CD8-positive, alpha-beta memory T cell (primary cell): ENCODE measurements at regions not wholly inside any gene's neighbourhood (a gene's known extent, or its start where the extent isn't known, plus 50 kb on each side); places are given as distances from the start of the nearest gene placed in this dataset.
A peak's percentile ranks its signal among the peaks of the same experiment; 100 is the strongest.
"Not testable (repeated sequence)": the region's sequence is repeated elsewhere in the genome, so short reads cannot be mapped to it uniquely, and the experiment has no call there.

Source experiments
- CTCF ChIA-PET: fragments of 350-600 bp; sonication (Branson Sonifier 250); formaldehyde crosslinking; loops from one replicate; lab custom pipeline; 2021; ENCODE audit warnings: antibody characterized with exemption; lab: Charles Lee
- POLR2A ChIA-PET: fragments of 350-600 bp; sonication (Branson Sonifier 250); formaldehyde crosslinking; loops from one replicate; lab custom pipeline; 2021; ENCODE audit warnings: antibody characterized with exemption; lab: Charles Lee
- DNase-seq, 5 donors: peaks; one replicate each; pipeline versions ENCODE4 v3.0.0 to v3.0.0-alpha.2; 2020 to 2022; ENCODE audit warnings: mixed read lengths in 1 of 5
- H3K27ac ChIP-seq: one replicate; pipeline ENCODE4 v1.7.0; 2013; ENCODE audit warnings: low read depth, mild to moderate bottlenecking, low read length, moderate library complexity
- H3K27me3 ChIP-seq: 2 replicates; pipeline ENCODE4 v1.7.0; 2013; ENCODE audit warnings: low read length, mild to moderate bottlenecking; ENCODE audit not compliant: insufficient read depth, poor library complexity, severe bottlenecking
- H3K36me3 ChIP-seq: 2 replicates; pipeline ENCODE4 v1.7.0; 2013; ENCODE audit warnings: mild to moderate bottlenecking, low read length, moderate library complexity; ENCODE audit not compliant: insufficient read depth
- H3K4me1 ChIP-seq: 2 replicates; pipeline ENCODE4 v1.7.0; 2013; ENCODE audit warnings: mild to moderate bottlenecking, low read length, moderate library complexity; ENCODE audit not compliant: insufficient read depth
- H3K4me3 ChIP-seq: 2 replicates; pipeline ENCODE4 v1.7.0; 2013; ENCODE audit warnings: mild to moderate bottlenecking, low read length
- H3K9me3 ChIP-seq: 2 replicates; pipeline ENCODE4 v1.7.0; 2013; ENCODE audit warnings: mild to moderate bottlenecking, low read length
- H3K27ac Mint-ChIP-seq, 8 donors: one replicate each; pipeline ENCODE4 v1.8.0; 2020 to 2021; ENCODE audit warnings: mixed read lengths in 8 of 8, mild to moderate bottlenecking in 6 of 8, inconsistent platforms in 3 of 8, moderate library complexity in 3 of 8
- H3K27me3 Mint-ChIP-seq, 2 donors: one replicate each; pipeline ENCODE4 v1.8.0; 2020 to 2021; ENCODE audit warnings: mixed read lengths in 2 of 2, mild to moderate bottlenecking in 1 of 2, moderate library complexity in 1 of 2
- H3K36me3 Mint-ChIP-seq, 3 donors: one replicate each; pipeline ENCODE4 v1.8.0; 2020 to 2021; ENCODE audit warnings: mixed read lengths in 3 of 3, inconsistent platforms in 1 of 3, mild to moderate bottlenecking in 1 of 3
- H3K4me1 Mint-ChIP-seq, 3 donors: one replicate each; pipeline ENCODE4 v1.8.0; 2020 to 2021; ENCODE audit warnings: mixed read lengths in 3 of 3, inconsistent platforms in 1 of 3, mild to moderate bottlenecking in 1 of 3
- H3K4me3 Mint-ChIP-seq, 7 donors: one replicate each; pipeline ENCODE4 v1.8.0; 2020 to 2021; ENCODE audit warnings: mixed read lengths in 7 of 7, mild to moderate bottlenecking in 6 of 7, moderate library complexity in 4 of 7, inconsistent platforms in 2 of 7
- H3K9me3 Mint-ChIP-seq, 5 donors: one replicate each; pipeline ENCODE4 v1.8.0; 2020 to 2022; ENCODE audit warnings: mixed read lengths in 5 of 5, mild to moderate bottlenecking in 3 of 5, moderate library complexity in 2 of 5, inconsistent platforms in 1 of 5

DNA sequence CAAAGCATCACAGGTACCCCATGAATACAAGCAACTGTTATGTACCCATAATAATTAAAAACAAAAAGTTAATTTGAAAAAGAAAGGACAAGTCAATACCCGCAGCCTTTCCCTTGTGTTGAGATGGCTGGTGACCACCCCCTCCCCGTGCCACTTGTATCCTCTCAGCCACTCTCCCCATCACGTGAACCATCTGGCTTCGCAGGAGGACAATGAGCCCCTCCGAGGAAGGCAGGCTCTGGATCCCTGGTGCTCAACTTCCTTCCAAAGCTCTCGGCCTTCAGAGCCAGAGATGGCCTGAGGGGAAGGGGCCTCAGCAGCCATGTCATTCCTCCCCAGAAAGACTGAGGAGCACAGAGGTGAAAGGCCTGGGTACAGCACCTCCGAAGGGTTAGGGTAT is 120.4 kb upstream of the RAB4A start:
- H3K4me1 ChIP-seq, result peaks cover 13% of the 10 kb centered on the region
- Mint-ChIP-seq H3K4me1 (peaks cover 11 to 23% (median 20%) of the 10 kb centered on the region in 3 donors), H3K27ac (no peak overlapping the region), H3K9me3 (peaks cover 0 to 1% (median 0%) of the 10 kb centered on the region in 5 donors), H3K36me3 (peaks cover 0 to 2% (median 0%) of the 10 kb centered on the region in 3 donors), H3K27me3 (peaks cover 9 to 14% of the 10 kb centered on the region in 2 donors), H3K4me3 (no peak overlapping the region)
- H3K27ac ChIP-seq, result no peak overlapping the region
- POLR2A ChIA-PET, result no interaction called here
- no peak overlapping the region for H3K4me3 ChIP-seq
- no peak for DNase-seq
- no peaks in the 10 kb centered on the region for H3K36me3 ChIP-seq
- CTCF ChIA-PET, result no interaction called here
- H3K9me3 ChIP-seq, result no peaks in the 10 kb centered on the region
- no peaks in the 10 kb centered on the region for H3K27me3 ChIP-seq

DNA sequence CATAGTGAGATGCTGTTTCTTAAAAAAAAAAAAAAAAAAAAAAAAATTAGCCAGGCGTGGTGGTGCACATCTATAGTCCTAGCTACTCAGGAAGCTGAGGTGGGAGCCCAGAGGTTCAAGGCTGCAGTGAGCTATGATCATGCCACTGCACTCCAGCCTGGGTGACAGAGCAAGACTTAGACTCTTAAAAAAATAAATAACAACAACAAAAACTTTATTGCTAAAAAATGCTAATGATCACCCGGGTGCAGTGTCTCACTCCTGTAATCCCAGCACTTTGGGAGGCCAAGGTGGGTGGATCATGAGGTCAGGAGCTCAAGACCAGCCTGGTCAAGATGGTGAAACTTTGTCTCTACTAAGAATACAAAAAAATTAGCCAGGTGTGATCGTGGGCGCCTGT is 119.5 kb upstream of the RAB4A start:
- H3K9me3 ChIP-seq, H3K36me3 ChIP-seq, H3K9me3 Mint-ChIP-seq, H3K27ac ChIP-seq, POLR2A ChIA-PET, DNase-seq, H3K36me3 Mint-ChIP-seq, H3K27me3 ChIP-seq, H3K4me3 Mint-ChIP-seq, H3K4me3 ChIP-seq, H3K27ac Mint-ChIP-seq: not testable (repeated sequence)
- CTCF ChIA-PET, result interaction anchor here (0.7 kb wide), 1 partner anchor 460 kb away, joined by 4 read pairs; no protein-coding TSS in a partner anchor
- Mint-ChIP-seq H3K4me1 (peaks cover 13 to 27% (median 23%) of the 10 kb centered on the region in 3 donors), H3K27me3 (peaks cover 7 to 10% of the 10 kb centered on the region in 2 donors)
- H3K4me1 ChIP-seq, result peaks cover 16% of the 10 kb centered on the region

DNA sequence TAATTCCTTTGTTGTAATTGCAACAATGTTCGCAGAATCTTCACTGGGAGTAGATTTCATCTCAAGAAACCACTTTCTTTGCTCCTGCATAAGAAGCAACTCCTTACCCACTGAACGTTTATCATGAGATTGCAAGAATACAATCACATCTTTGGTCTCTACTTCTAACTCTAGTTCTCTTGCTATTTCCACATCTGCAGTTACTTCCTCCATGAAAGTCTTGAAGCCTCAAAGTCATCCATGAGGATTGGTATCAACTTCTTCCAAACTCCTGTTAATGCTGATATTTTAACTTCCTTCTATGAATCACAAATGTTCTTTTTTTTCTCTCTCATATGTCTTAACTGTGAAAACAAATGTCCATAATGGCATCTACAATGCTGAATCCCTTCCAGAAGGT is 118.6 kb upstream of the RAB4A start:
- CTCF ChIA-PET, result no interaction called here
- no peak for DNase-seq
- POLR2A ChIA-PET, result interaction anchor here (0.7 kb wide), 1 partner anchor 23 kb away, joined by 9 read pairs; no protein-coding TSS in a partner anchor
- H3K9me3 Mint-ChIP-seq, result peaks cover 0 to 1% (median 0%) of the 10 kb centered on the region in 5 donors
- Histone ChIP-seq H3K4me3 (no peak overlapping the region), H3K27ac (no peak overlapping the region), H3K4me1 (peaks cover 16% of the 10 kb centered on the region), H3K27me3 (no peaks in the 10 kb centered on the region), H3K36me3 (no peaks in the 10 kb centered on the region), H3K9me3 (no peaks in the 10 kb centered on the region)
- no peak overlapping the region for H3K4me3 Mint-ChIP-seq
- peaks cover 2 to 9% of the 10 kb centered on the region in 2 donors for H3K27me3 Mint-ChIP-seq
- H3K4me1 Mint-ChIP-seq, result peaks cover 15 to 27% (median 23%) of the 10 kb centered on the region in 3 donors
- peaks cover 0 to 2% (median 0%) of the 10 kb centered on the region in 3 donors for H3K36me3 Mint-ChIP-seq
- H3K27ac Mint-ChIP-seq, result no peak overlapping the region

DNA sequence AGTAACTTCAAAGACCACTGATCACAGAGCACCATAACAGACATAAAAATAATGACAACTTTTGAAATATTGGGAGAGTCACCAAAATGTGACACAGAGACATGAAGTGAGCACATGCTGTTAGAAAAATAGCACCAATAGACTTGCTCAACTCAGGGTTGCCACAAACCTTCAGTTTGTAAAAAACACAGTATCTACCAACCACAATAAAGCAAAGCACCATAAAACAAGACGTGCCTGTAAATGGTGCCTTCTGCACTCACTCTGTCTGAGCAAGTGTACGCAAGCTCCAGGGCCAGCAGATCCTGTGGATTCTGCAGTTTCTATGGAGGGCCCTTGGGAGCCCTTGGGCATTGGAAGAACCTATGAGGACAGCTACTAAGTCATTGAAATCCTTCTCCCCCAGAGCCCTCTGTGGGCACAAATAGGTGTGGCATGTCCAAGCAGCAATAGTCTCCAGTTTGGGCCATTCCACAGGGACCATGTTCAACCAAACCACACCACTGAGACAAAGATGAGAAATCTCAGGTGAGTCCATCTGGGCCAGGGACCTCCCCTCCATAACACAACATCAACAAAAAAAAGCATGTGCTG is 116.9 kb upstream of the RAB4A start:
- Mint-ChIP-seq H3K9me3 (peaks cover 0 to 1% (median 0%) of the 10 kb centered on the region in 5 donors), H3K4me3 (peak overlapping the region in 1 of 7 donors; percentile 11), H3K4me1 (peaks cover 15 to 27% (median 23%) of the 10 kb centered on the region in 3 donors), H3K36me3 (peaks cover 0 to 2% (median 0%) of the 10 kb centered on the region in 3 donors), H3K27ac (no peak overlapping the region), H3K27me3 (peaks cover 0 to 6% of the 10 kb centered on the region in 2 donors)
- no peaks in the 10 kb centered on the region for H3K36me3 ChIP-seq
- CTCF ChIA-PET, result no interaction called here
- POLR2A ChIA-PET, result no interaction called here
- no peaks in the 10 kb centered on the region for H3K27me3 ChIP-seq
- no peak for DNase-seq
- H3K4me1 ChIP-seq, result peaks cover 16% of the 10 kb centered on the region
- H3K4me3 ChIP-seq, result no peak overlapping the region
- no peaks in the 10 kb centered on the region for H3K9me3 ChIP-seq
- no peak overlapping the region for H3K27ac ChIP-seq

DNA sequence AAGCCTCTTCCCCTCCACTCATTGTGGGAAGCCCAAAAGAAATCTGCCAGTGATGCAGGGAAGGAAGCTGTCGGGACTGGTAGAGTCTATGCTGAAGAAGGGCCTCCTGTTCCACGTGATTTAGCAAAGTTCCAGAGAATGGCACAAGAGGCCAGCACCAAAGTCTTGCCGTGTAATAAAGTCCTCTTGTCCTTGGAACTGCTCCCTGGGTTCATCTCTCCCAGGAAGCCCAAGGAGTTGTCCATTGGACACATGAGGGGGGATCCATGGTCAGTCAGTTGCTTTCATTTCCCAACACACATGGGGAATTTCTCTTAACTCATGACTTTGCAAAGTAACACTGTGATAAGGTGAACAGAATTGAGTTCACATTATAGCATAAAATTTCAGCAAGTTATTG is 116.1 kb upstream of the RAB4A start:
- Mint-ChIP-seq H3K9me3 (peaks cover 0 to 1% (median 0%) of the 10 kb centered on the region in 5 donors), H3K27me3 (peaks cover 0 to 6% of the 10 kb centered on the region in 2 donors), H3K4me3 (peak overlapping the region in 1 of 7 donors; percentile 34), H3K36me3 (peaks cover 0 to 2% (median 0%) of the 10 kb centered on the region in 3 donors), H3K4me1 (peaks cover 15 to 27% (median 23%) of the 10 kb centered on the region in 3 donors), H3K27ac (no peak overlapping the region)
- CTCF ChIA-PET, result no interaction called here
- Histone ChIP-seq H3K27me3 (no peaks in the 10 kb centered on the region), H3K4me3 (no peak overlapping the region), H3K4me1 (peaks cover 16% of the 10 kb centered on the region), H3K36me3 (no peaks in the 10 kb centered on the region), H3K9me3 (no peaks in the 10 kb centered on the region), H3K27ac (no peak overlapping the region)
- POLR2A ChIA-PET, result no interaction called here
- DNase-seq, result no peak

DNA sequence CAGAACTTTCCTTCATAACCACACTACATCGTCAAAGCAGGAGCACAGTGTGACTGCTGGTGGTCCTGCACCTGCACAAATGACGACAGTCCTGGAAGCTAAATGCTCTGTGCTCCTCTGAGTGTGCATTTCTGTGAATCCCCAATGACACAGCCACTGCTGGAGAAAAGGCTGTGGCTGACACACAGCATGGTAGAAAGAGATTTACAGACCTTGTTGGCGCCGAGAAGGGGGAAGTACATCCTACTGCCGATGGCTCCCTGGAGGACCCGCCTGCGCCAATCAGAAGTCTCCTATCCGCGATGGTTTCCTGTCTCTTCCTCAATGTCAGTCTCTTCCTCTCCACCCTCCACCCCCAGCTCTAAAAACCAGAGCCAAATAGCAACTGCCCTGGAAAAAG is 115.4 kb upstream of the RAB4A start:
- Mint-ChIP-seq H3K4me1 (peaks cover 15 to 27% (median 23%) of the 10 kb centered on the region in 3 donors), H3K27ac (peak overlapping the region in 3 of 8 donors; percentile 34 to 61 (median 61)), H3K27me3 (peaks cover 0 to 6% of the 10 kb centered on the region in 2 donors), H3K9me3 (peaks cover 0 to 1% (median 0%) of the 10 kb centered on the region in 5 donors), H3K4me3 (peak overlapping the region in 5 of 7 donors; percentile 12 to 68 (median 49)), H3K36me3 (peaks cover 0 to 2% (median 0%) of the 10 kb centered on the region in 3 donors)
- ChIA-PET CTCF (interaction anchor here (2.0 kb wide), 1 partner anchor 72 kb away, joined by 7 read pairs; no protein-coding TSS in a partner anchor), POLR2A (no interaction called here)
- H3K27ac ChIP-seq, result no peak overlapping the region
- no peaks in the 10 kb centered on the region for H3K27me3 ChIP-seq
- H3K36me3 ChIP-seq, result no peaks in the 10 kb centered on the region
- peak in 1 of 5 donors; percentile 9 for DNase-seq
- H3K4me1 ChIP-seq, result peaks cover 16% of the 10 kb centered on the region
- no peaks in the 10 kb centered on the region for H3K9me3 ChIP-seq
- peak overlapping the region; percentile 11 for H3K4me3 ChIP-seq

DNA sequence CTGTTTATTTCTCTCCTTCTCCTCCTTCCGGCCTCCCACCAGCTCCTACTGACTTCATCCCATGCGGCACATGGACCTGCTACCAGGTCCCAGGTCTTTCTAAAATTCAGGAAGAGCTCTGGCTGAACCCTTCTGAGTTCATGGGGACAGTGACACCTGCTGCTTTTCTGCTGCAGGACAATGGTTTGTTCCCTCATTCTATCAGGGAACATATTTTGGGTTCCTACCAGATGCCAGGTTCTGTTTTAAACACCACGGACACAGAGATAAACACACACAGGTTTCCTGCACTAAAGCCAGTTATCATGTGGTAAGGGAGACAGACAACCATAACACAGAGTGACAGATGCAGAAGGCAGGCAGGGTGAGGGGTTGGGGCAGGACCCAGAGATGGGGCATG is 114.0 kb upstream of the RAB4A start:
- CTCF ChIA-PET, result interaction anchor here (1.0 to 2.0 kb wide), 2 partner anchors 71 to 421 kb away, joined by 3 to 7 read pairs; partner anchors contain the start of gene RHOU
- H3K36me3 Mint-ChIP-seq, result peaks cover 0 to 2% (median 0%) of the 10 kb centered on the region in 3 donors
- no peaks in the 10 kb centered on the region for H3K27me3 ChIP-seq
- peak overlapping the region in 1 of 7 donors; percentile 21 for H3K4me3 Mint-ChIP-seq
- peaks cover 0 to under 1% (median 0%) of the 10 kb centered on the region in 5 donors for H3K9me3 Mint-ChIP-seq
- H3K4me1 Mint-ChIP-seq, result peaks cover 15 to 27% (median 23%) of the 10 kb centered on the region in 3 donors
- peaks cover 16% of the 10 kb centered on the region for H3K4me1 ChIP-seq
- DNase-seq, result no peak
- H3K4me3 ChIP-seq, result no peak overlapping the region
- POLR2A ChIA-PET, result no interaction called here
- H3K9me3 ChIP-seq, result no peaks in the 10 kb centered on the region
- H3K36me3 ChIP-seq, result no peaks in the 10 kb centered on the region
- no peak overlapping the region for H3K27ac ChIP-seq
- peaks cover 0 to 5% of the 10 kb centered on the region in 2 donors for H3K27me3 Mint-ChIP-seq
- peak overlapping the region in 1 of 8 donors; percentile 51 for H3K27ac Mint-ChIP-seq

DNA sequence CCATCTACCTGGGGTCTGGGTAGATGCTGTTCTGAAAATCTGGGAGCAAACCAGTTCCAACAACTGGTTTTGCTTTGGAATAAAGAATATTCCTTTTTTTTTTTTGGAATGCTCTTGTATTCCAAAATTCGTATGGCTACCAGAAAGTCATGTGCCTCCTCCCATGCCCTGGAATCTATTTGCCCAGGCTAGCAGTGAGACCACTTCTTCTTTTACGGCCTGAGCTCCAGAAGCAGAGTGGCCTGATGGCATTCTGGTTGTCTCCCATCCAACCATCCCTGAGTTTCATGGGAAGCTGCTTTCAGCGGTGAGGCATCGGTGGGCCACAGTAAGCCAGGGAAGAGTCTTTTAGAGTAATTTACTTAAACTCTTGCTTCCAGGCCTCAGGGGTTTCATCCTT is 113.4 kb upstream of the RAB4A start:
- CTCF ChIA-PET, result no interaction called here
- H3K4me3 Mint-ChIP-seq, result no peak overlapping the region
- no peak for DNase-seq
- H3K9me3 Mint-ChIP-seq, result no peaks in the 10 kb centered on the region
- peak overlapping the region in 1 of 8 donors; percentile 17 for H3K27ac Mint-ChIP-seq
- Histone ChIP-seq H3K9me3 (no peaks in the 10 kb centered on the region), H3K4me3 (no peak overlapping the region), H3K4me1 (peaks cover 16% of the 10 kb centered on the region), H3K27me3 (no peaks in the 10 kb centered on the region), H3K36me3 (no peaks in the 10 kb centered on the region), H3K27ac (no peak overlapping the region)
- H3K36me3 Mint-ChIP-seq, result no peaks in the 10 kb centered on the region
- POLR2A ChIA-PET, result no interaction called here
- H3K27me3 Mint-ChIP-seq, result peaks cover 0 to 4% of the 10 kb centered on the region in 2 donors
- peaks cover 15 to 27% (median 23%) of the 10 kb centered on the region in 3 donors for H3K4me1 Mint-ChIP-seq
